Keratinocyte (primary cell): ENCODE measurements at regions not wholly inside any gene's neighbourhood (a gene's known extent, or its start where the extent isn't known, plus 50 kb on each side); places are given as distances from the start of the nearest gene placed in this dataset.

Source experiments
- DNase-seq: peaks from one replicate; pipeline ENCODE4 v3.0.0-alpha.2; 2011; ENCODE audit warnings: low read depth, missing footprints, low spot score
- FAIRE-seq: peaks from 2 replicates; lab custom pipeline; 2011; peaks lifted over from hg19 to GRCh38; lab: Jason Lieb, UNC
- H2AFZ ChIP-seq: 2 replicates; pipeline ENCODE4 v1.6.0; 2012; ENCODE audit warnings: low read length, control low read depth, inconsistent platforms; ENCODE audit not compliant: control insufficient read depth
- H3K27ac ChIP-seq: 2 replicates; pipeline ENCODE4 v1.5.1; 2011; ENCODE audit warnings: low read length; ENCODE audit not compliant: control insufficient read depth, insufficient read depth
- H3K27me3 ChIP-seq: 3 replicates; pipeline ENCODE4 v1.6.0; 2011; ENCODE audit warnings: low read length; ENCODE audit not compliant: control insufficient read depth, insufficient read depth; ENCODE audit errors: extremely low read depth
- H3K36me3 ChIP-seq, 2 experiments: 2 replicates in 1 of 2; 3 replicates in 1 of 2; pipeline ENCODE4 v1.5.1; 2011; ENCODE audit warnings: low read length in 2 of 2, mild to moderate bottlenecking in 1 of 2; ENCODE audit not compliant: control insufficient read depth in 2 of 2, insufficient read depth in 2 of 2; ENCODE audit errors: extremely low read depth in 1 of 2
- H3K4me1 ChIP-seq: 3 replicates; pipeline ENCODE4 v1.5.1; 2011; ENCODE audit warnings: low read length; ENCODE audit not compliant: control insufficient read depth, insufficient read depth; ENCODE audit errors: extremely low read depth
- H3K4me2 ChIP-seq: 3 replicates; pipeline ENCODE4 v1.6.0; 2011; ENCODE audit warnings: low read depth, low read length; ENCODE audit not compliant: control insufficient read depth, insufficient read depth; ENCODE audit errors: extremely low read depth
- H3K4me3 ChIP-seq, 3 experiments: fragments of 200-600 bp in 1 of 3; sonication (generic) in 1 of 3; 2 replicates in 2 of 3; 3 replicates in 1 of 3; pipeline ENCODE4 v1.5.1; 2011 to 2016; ENCODE audit warnings: low read length in 3 of 3, mild to moderate bottlenecking in 3 of 3, control low read depth in 2 of 3, inconsistent platforms in 1 of 3, low read depth in 1 of 3, mixed read lengths in 1 of 3, mixed run types in 1 of 3, moderate library complexity in 1 of 3; ENCODE audit not compliant: control insufficient read depth in 2 of 3, insufficient read depth in 2 of 3; ENCODE audit errors: extremely low read depth in 1 of 3
- H3K79me2 ChIP-seq: 2 replicates; pipeline ENCODE4 v1.6.0; 2012; ENCODE audit warnings: low read length; ENCODE audit not compliant: control insufficient read depth, insufficient read depth
- H3K9ac ChIP-seq: 3 replicates; pipeline ENCODE4 v1.6.0; 2011; ENCODE audit warnings: low read length; ENCODE audit not compliant: control insufficient read depth, insufficient read depth; ENCODE audit errors: extremely low read depth
- H3K9me1 ChIP-seq: 3 replicates; pipeline ENCODE4 v1.6.0; 2011; ENCODE audit warnings: low read length; ENCODE audit not compliant: control insufficient read depth, insufficient read depth; ENCODE audit errors: extremely low read depth
- H3K9me3 ChIP-seq: 2 replicates; pipeline ENCODE4 v1.5.1; 2012; ENCODE audit warnings: low read depth, low read length; ENCODE audit not compliant: control insufficient read depth
- H4K20me1 ChIP-seq: 3 replicates; pipeline ENCODE4 v1.6.0; 2011; ENCODE audit warnings: low read length; ENCODE audit not compliant: control insufficient read depth, insufficient read depth; ENCODE audit errors: extremely low read depth
- EZH2 ChIP-seq: IDR thresholded peaks from one replicate; pipeline ENCODE4 v1.6.1; 2012; ENCODE audit warnings: inconsistent platforms, mild to moderate bottlenecking, low read length, moderate library complexity
- dilution Hi-C: fragments of 300-500 bp; cut with MboI; formaldehyde crosslinking; loops from one replicate; pipeline ENCODE4 v1.7.0; 2020; ENCODE audit warnings: low sequenced_read_pairs; ENCODE audit not compliant: extremely low pct_ligation_motif_present
- TF ChIP-seq, protein P1 (sequence below), 3 experiments: IDR thresholded peaks in 1 of 3; conservative IDR thresholded peaks in 1 of 3; optimal IDR thresholded peaks in 1 of 3; 2 replicates in 2 of 3; 3 replicates in 1 of 3; pipeline versions ENCODE3 to v1.5.1; 2011; ENCODE audit warnings: low read length in 3 of 3, mild to moderate bottlenecking in 3 of 3, moderate library complexity in 2 of 3, control low read depth in 1 of 3, inconsistent platforms in 1 of 3; ENCODE audit not compliant: insufficient read depth in 2 of 3; ENCODE audit errors: extremely low read depth in 1 of 3

DNA sequence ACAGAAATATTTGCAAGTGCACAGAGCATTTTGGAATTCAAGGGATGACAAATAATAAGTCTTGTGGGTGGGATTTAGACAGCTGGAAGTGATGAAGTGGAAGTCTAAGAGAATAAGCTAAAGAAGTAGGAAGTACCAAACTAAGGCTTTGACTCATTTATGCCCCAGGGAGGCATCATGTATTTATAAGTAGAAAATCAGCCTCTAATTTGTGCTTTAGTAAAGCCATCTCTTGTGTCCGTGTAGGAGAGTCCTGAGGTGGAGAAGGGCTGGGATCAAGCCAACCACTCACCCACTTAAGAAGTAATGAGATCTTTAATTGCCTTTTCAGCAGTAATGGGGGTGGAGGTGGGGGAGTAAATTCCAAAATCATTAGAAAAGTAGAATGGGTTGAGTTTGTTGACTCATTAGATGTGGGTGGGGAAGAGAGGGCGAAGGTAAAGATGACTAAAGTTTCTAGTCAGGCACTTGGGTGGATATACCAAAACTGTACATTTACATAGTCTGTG is 356.7 kb downstream of the STIM2 start:
- Histone ChIP-seq H3K79me2 (no peaks in the 10 kb centered on the region), H3K9me3 (no peaks in the 10 kb centered on the region), H3K27ac (peak overlapping the region; percentile 35), H3K27me3 (no peaks in the 10 kb centered on the region), H3K4me2 (peak overlapping the region; percentile 53), H3K9me1 (no peaks in the 10 kb centered on the region), H2AFZ (peak overlapping the region; percentile 71), H3K4me1 (peaks cover 16% of the 10 kb centered on the region), H3K4me3 (peak overlapping the region in 2 of 3 experiments; percentile 18 to 48), H3K9ac (peak overlapping the region; percentile 28), H3K36me3 (no peaks in the 10 kb centered on the region), H4K20me1 (no peaks in the 10 kb centered on the region)
- TF ChIP-seq EZH2 = no peak
- TF ChIP-seq, protein P1, sequence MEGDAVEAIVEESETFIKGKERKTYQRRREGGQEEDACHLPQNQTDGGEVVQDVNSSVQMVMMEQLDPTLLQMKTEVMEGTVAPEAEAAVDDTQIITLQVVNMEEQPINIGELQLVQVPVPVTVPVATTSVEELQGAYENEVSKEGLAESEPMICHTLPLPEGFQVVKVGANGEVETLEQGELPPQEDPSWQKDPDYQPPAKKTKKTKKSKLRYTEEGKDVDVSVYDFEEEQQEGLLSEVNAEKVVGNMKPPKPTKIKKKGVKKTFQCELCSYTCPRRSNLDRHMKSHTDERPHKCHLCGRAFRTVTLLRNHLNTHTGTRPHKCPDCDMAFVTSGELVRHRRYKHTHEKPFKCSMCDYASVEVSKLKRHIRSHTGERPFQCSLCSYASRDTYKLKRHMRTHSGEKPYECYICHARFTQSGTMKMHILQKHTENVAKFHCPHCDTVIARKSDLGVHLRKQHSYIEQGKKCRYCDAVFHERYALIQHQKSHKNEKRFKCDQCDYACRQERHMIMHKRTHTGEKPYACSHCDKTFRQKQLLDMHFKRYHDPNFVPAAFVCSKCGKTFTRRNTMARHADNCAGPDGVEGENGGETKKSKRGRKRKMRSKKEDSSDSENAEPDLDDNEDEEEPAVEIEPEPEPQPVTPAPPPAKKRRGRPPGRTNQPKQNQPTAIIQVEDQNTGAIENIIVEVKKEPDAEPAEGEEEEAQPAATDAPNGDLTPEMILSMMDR (optimal IDR thresholded peaks at IDR 0.05 in 1 of 3, IDR thresholded peaks at IDR 0.05 in 1 of 3, conservative IDR thresholded peaks at IDR 0.05 in 1 of 3; ENCODE audit: extremely low read depth in 1 of 3, insufficient read depth in 2 of 3, low read length in 3 of 3) = no peak
- no peak for FAIRE-seq
- DNase-seq = peak; percentile 30
- dilution Hi-C loops = no loop called here

DNA sequence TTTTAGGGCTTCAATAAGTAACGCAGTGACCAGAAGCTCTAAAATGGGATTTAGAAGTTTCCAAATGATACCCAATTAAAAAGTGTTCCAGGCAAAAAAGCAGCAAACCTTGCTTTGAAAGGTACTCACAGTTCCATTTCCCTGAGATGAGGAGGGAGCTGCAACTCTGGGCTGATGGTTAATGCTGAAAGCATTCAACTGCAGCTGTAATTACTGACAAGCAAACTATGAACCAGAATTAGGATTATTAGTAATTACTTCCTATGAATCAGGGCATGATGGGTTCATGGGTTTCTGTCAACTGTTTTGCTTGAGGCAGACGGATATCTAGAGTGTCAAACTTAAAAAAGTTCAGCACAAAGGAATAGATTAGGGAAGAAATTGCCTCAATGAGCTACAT is 357.4 kb downstream of the STIM2 start:
- Histone ChIP-seq H3K27ac (peak overlapping the region; percentile 35), H3K79me2 (no peaks in the 10 kb centered on the region), H3K9me1 (no peaks in the 10 kb centered on the region), H3K9ac (peak overlapping the region; percentile 28), H4K20me1 (no peaks in the 10 kb centered on the region), H3K36me3 (no peaks in the 10 kb centered on the region), H2AFZ (no peak overlapping the region), H3K4me3 (peak overlapping the region; percentile 13 to 48 (median 18)), H3K4me1 (peaks cover 16% of the 10 kb centered on the region), H3K27me3 (no peaks in the 10 kb centered on the region), H3K9me3 (no peaks in the 10 kb centered on the region), H3K4me2 (peak overlapping the region; percentile 53)
- DNase-seq (peak; percentile 15), FAIRE-seq (peak; percentile 72)
- TF ChIP-seq, protein P1 (optimal IDR thresholded peaks at IDR 0.05 in 1 of 3, IDR thresholded peaks at IDR 0.05 in 1 of 3, conservative IDR thresholded peaks at IDR 0.05 in 1 of 3; ENCODE audit: extremely low read depth in 1 of 3, insufficient read depth in 2 of 3, low read length in 3 of 3) = no peak
- no peak for TF ChIP-seq EZH2
- dilution Hi-C loops = no loop called here
